ENCODE measurements at regions not wholly inside any gene's neighbourhood (a gene's known extent, or its start where the extent isn't known, plus 50 kb on each side); places are given as distances from the start of the nearest gene placed in this dataset.
"Not testable (repeated sequence)": the region's sequence is repeated elsewhere in the genome, so short reads cannot be mapped to it uniquely, and the experiment has no call there.

GRCh38 chr10:106278383-106278782, 886.1 kb downstream of the SORCS1 start:
- TF ChIP-seq POLR2AphosphoS5 (IDR thresholded peaks at IDR 0.05) (no peak), POLR2A (IDR thresholded peaks at IDR 0.05) (no peak), EP300 (IDR thresholded peaks at IDR 0.05) (no peak), CTCF (IDR thresholded peaks at IDR 0.05) (no peak)
- no peak for ATAC-seq
- Histone ChIP-seq H3K4me3 (no peak overlapping the region), H3K36me3 (no peaks in the 10 kb centered on the region), H3K9me3 (no peaks in the 10 kb centered on the region), H3K27me3 (no peaks in the 10 kb centered on the region), H3K4me1 (no peaks in the 10 kb centered on the region), H3K27ac (no peak overlapping the region)
- whole genome bisulfite sequencing, 2 donors (ENCODE audit: low coverage in 1 of 2): 0 to 31% methylated on average over 1 of the region's 1 CpG

DNA sequence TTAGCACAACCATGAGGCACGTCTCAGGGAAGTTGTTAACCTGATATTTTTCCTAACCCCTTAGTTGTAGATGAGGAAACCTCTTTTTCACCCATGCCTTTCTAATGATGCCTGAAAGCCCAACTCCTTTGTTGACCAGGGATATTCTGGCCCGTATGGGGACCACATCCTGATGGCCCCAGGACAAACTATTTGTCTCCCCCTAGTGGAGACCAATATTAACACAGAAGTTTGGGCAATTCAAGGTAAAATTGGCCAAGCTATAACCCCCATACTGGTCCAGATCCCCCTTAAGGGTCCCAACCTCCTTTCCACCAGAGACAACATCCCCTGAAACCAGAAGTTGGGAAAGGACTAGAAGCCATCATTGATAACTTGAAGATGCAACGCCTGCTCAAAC, 893.3 kb downstream of the SORCS1 start:
- no peak for ATAC-seq
- no peak overlapping the region for H3K27ac ChIP-seq
- WGBS, 2 donors (ENCODE audit: low coverage in 1 of 2): 68 to 71% methylated on average over 2 to 3 of the region's 3 CpGs
- H3K27me3 ChIP-seq: no peaks in the 10 kb centered on the region
- no peaks in the 10 kb centered on the region for H3K36me3 ChIP-seq
- H3K4me3 ChIP-seq: no peak overlapping the region
- TF ChIP-seq POLR2A (IDR thresholded peaks at IDR 0.05): no peak
- no peak for TF ChIP-seq EP300 (IDR thresholded peaks at IDR 0.05)
- TF ChIP-seq CTCF (IDR thresholded peaks at IDR 0.05): no peak
- TF ChIP-seq POLR2AphosphoS5 (IDR thresholded peaks at IDR 0.05): no peak
- H3K4me1 ChIP-seq: no peaks in the 10 kb centered on the region
- no peaks in the 10 kb centered on the region for H3K9me3 ChIP-seq

- no peaks in the 10 kb centered on the region for H3K36me3 ChIP-seq
- WGBS, 2 donors (ENCODE audit: low coverage in 1 of 2): 80 to 100% methylated on average over 1 to 2 of the region's 2 CpGs
- H3K9me3 ChIP-seq: no peaks in the 10 kb centered on the region
- ATAC-seq: no peak
- no peak overlapping the region for H3K27ac ChIP-seq
- no peaks in the 10 kb centered on the region for H3K27me3 ChIP-seq
- no peak overlapping the region for H3K4me3 ChIP-seq
- H3K4me1 ChIP-seq: no peaks in the 10 kb centered on the region
- TF ChIP-seq POLR2A (IDR thresholded peaks at IDR 0.05) (no peak), EP300 (IDR thresholded peaks at IDR 0.05) (no peak), CTCF (IDR thresholded peaks at IDR 0.05) (no peak), POLR2AphosphoS5 (IDR thresholded peaks at IDR 0.05) (no peak)
Observed at GRCh38 chr10:106268000-106268399, 896.5 kb downstream of the SORCS1 start.

DNA sequence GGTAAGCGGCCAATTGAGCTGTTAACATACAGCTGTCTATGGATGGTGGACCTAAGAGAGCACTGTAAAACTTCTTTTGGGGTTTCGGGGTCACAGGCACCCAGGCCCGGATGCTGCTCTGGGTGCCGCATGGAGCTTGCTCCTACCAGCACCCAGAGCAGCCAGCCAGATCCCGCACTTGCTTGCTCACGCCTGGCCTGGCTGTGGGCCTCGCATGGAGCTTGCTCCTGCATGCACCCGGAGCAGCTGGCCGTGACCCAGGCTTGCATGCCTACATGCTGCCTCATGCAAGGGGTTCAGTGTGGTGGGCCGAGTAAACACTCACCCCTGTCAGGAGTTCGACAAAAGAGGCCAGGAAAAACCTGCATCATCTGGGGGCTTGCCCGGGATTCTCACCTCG, 896.9 kb downstream of the SORCS1 start:
- H3K4me1 ChIP-seq: no peaks in the 10 kb centered on the region
- 72 to 80% methylated on average over 3 to 8 of the region's 13 CpGs for WGBS, 2 donors (ENCODE audit: low coverage in 1 of 2)
- no peak overlapping the region for H3K27ac ChIP-seq
- no peak for TF ChIP-seq EP300 (IDR thresholded peaks at IDR 0.05)
- no peak for TF ChIP-seq POLR2AphosphoS5 (IDR thresholded peaks at IDR 0.05)
- no peak overlapping the region for H3K4me3 ChIP-seq
- H3K36me3 ChIP-seq: no peaks in the 10 kb centered on the region
- no peaks in the 10 kb centered on the region for H3K27me3 ChIP-seq
- H3K9me3 ChIP-seq: no peaks in the 10 kb centered on the region
- no peak for ATAC-seq

- H3K36me3 ChIP-seq, H3K27ac ChIP-seq, H3K4me3 ChIP-seq, H3K27me3 ChIP-seq, H3K4me1 ChIP-seq, ATAC-seq, H3K9me3 ChIP-seq: not testable (repeated sequence)
- WGBS, 2 donors (ENCODE audit: low coverage in 1 of 2): 67% methylated on average over 4 of the region's 6 CpGs; no CpG with 5 or more reads in 1 of the 2 donors
Observed at GRCh38 chr10:106257432-106257831, 907.1 kb downstream of the SORCS1 start.

GRCh38 chr10:106255111-106255678, 909.3 kb downstream of the SORCS1 start:
- no peak for ATAC-seq
- no peaks in the 10 kb centered on the region for H3K36me3 ChIP-seq
- no peaks in the 10 kb centered on the region for H3K4me1 ChIP-seq
- no peak overlapping the region for H3K4me3 ChIP-seq
- WGBS, 2 donors (ENCODE audit: low coverage in 1 of 2): 67 to 79% methylated on average over 6 of the region's 6 CpGs
- no peaks in the 10 kb centered on the region for H3K27me3 ChIP-seq
- TF ChIP-seq EP300 (IDR thresholded peaks at IDR 0.05) (no peak), CTCF (IDR thresholded peaks at IDR 0.05) (no peak), POLR2AphosphoS5 (IDR thresholded peaks at IDR 0.05) (no peak), POLR2A (IDR thresholded peaks at IDR 0.05) (no peak)
- H3K27ac ChIP-seq: no peak overlapping the region
- no peaks in the 10 kb centered on the region for H3K9me3 ChIP-seq
